ENCODE measurements at regions not wholly inside any gene's neighbourhood (a gene's known extent, or its start where the extent isn't known, plus 50 kb on each side); places are given as distances from the start of the nearest gene placed in this dataset.

- ATAC-seq (no peak), DNase-seq (no peak)
- intact Hi-C loops (cut with DNase I; ENCODE audit: low total_unique reads) = no loop called here
- no peak for TF ChIP-seq POLR2A (IDR thresholded peaks at IDR 0.05)
- no peak for TF ChIP-seq CTCF (IDR thresholded peaks at IDR 0.05 in 4 of 5, conservative IDR thresholded peaks at IDR 0.05 in 1 of 5)
- Histone ChIP-seq H3K4me3 (no peak overlapping the region), H3K27me3 (no peaks in the 10 kb centered on the region), H3K4me1 (no peaks in the 10 kb centered on the region), H3K27ac (no peak overlapping the region), H3K9me3 (no peaks in the 10 kb centered on the region), H3K36me3 (no peaks in the 10 kb centered on the region)
- in situ Hi-C loops (cut with MboI; ENCODE audit: low sequenced_read_pairs in 4 of 4) = no loop called here
Measured at GRCh38 chr5:36450229-36451014, 148.7 kb upstream of the RANBP3L start.

- TF ChIP-seq CTCF (IDR thresholded peaks at IDR 0.05 in 4 of 5, conservative IDR thresholded peaks at IDR 0.05 in 1 of 5) = no peak
- TF ChIP-seq POLR2A (IDR thresholded peaks at IDR 0.05) = no peak
- no peaks in the 10 kb centered on the region for H3K27me3 ChIP-seq
- in situ Hi-C loops (cut with MboI; ENCODE audit: low sequenced_read_pairs in 4 of 4) = no loop called here
- H3K4me3 ChIP-seq = no peak overlapping the region
- no peaks in the 10 kb centered on the region for H3K36me3 ChIP-seq
- H3K4me1 ChIP-seq = no peaks in the 10 kb centered on the region
- intact Hi-C loops (cut with DNase I; ENCODE audit: low total_unique reads) = no loop called here
- ATAC-seq = no peak
- no peak for DNase-seq
- no peak overlapping the region for H3K27ac ChIP-seq
- no peaks in the 10 kb centered on the region for H3K9me3 ChIP-seq
Measured at GRCh38 chr5:36452424-36453006, 150.8 kb upstream of the RANBP3L start.

- no peak for TF ChIP-seq CTCF (IDR thresholded peaks at IDR 0.05 in 4 of 5, conservative IDR thresholded peaks at IDR 0.05 in 1 of 5)
- TF ChIP-seq POLR2A (IDR thresholded peaks at IDR 0.05) = no peak
Measured at GRCh38 chr5:36457511-36458270, 148.7 kb upstream of the SLC1A3 start.

GRCh38 chr5:36458746-36459145, 147.7 kb upstream of the SLC1A3 start:
- H3K4me1 ChIP-seq = no peaks in the 10 kb centered on the region
- in situ Hi-C loops (cut with MboI; ENCODE audit: low sequenced_read_pairs in 4 of 4) = no loop called here
- TF ChIP-seq CTCF (IDR thresholded peaks at IDR 0.05 in 4 of 5, conservative IDR thresholded peaks at IDR 0.05 in 1 of 5) (no peak), POLR2A (IDR thresholded peaks at IDR 0.05) (no peak)
- H3K27me3 ChIP-seq = no peaks in the 10 kb centered on the region
- ATAC-seq = no peak
- no peak for DNase-seq
- no peak overlapping the region for H3K4me3 ChIP-seq
- H3K27ac ChIP-seq = no peak overlapping the region
- intact Hi-C loops (cut with DNase I; ENCODE audit: low total_unique reads) = no loop called here
- H3K9me3 ChIP-seq = no peaks in the 10 kb centered on the region
- no peaks in the 10 kb centered on the region for H3K36me3 ChIP-seq

More at GRCh38 chr5:36457511-36458270, 148.7 kb upstream of the SLC1A3 start:
- Histone ChIP-seq H3K36me3 (no peaks in the 10 kb centered on the region), H3K27me3 (no peaks in the 10 kb centered on the region), H3K4me1 (no peaks in the 10 kb centered on the region), H3K27ac (no peak overlapping the region), H3K4me3 (no peak overlapping the region), H3K9me3 (no peaks in the 10 kb centered on the region)
- in situ Hi-C loops (cut with MboI; ENCODE audit: low sequenced_read_pairs in 4 of 4) (no loop called here), intact Hi-C loops (cut with DNase I; ENCODE audit: low total_unique reads) (no loop called here)
- ATAC-seq (no peak), DNase-seq (no peak)
